ENCODE measurements at regions not wholly inside any gene's neighbourhood (a gene's known extent, or its start where the extent isn't known, plus 50 kb on each side); places are given as distances from the start of the nearest gene placed in this dataset.

DNA sequence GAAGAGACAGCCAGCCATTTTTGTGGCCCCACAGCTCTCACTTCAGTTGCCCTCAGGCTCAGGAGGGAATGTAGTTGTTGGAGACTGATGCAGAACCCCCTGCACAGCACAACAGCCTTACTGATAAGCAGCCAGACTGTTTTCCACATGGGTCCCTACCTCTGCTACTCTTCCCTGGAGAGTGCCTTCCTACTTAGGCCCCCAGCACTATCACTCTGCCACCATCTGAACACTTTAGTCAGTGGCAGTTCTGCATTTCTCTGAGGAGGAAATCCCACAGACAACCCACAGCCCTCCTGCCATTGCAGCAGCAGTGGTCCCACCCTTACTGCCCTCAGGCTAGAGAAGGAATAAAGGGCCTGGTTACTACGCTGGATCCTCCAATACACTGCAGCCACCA lies 61.8 kb upstream of the PTPRD start:
- no peak for DNase-seq

GRCh38 chr9:10678010-10678409 lies 65.2 kb upstream of the PTPRD start:
- DNase-seq = no peak

- no peak for DNase-seq
Measured at GRCh38 chr9:10678790-10679189, 66.0 kb upstream of the PTPRD start.

- DNase-seq = no peak
Measured at GRCh38 chr9:10686943-10687342, 74.1 kb upstream of the PTPRD start.

- no peak for DNase-seq
Measured at GRCh38 chr9:10690546-10690945, 77.7 kb upstream of the PTPRD start.

GRCh38 chr9:10697044-10697443 lies 84.2 kb upstream of the PTPRD start:
- DNase-seq = no peak

- no peak for DNase-seq
Measured at GRCh38 chr9:10700291-10700690, 87.5 kb upstream of the PTPRD start.

DNA sequence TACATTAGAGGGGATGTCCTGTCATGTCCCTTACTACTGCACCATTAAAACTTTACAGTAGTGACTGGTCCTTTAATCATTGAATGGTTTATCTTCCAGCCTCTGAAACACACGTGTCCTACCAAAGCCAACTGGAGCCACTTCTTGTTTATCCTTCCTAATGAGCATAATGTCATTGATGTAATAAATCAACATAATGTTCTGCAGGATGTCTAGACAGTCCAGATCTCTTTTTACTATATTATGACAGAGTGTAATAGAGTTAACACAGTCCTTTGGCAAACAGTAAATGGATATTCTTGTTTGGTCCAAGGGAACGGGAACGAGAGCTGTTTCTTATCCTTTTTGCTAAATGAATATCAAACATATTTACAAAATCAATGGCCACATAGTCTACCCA lies 88.1 kb upstream of the PTPRD start:
- DNase-seq = no peak

DNA sequence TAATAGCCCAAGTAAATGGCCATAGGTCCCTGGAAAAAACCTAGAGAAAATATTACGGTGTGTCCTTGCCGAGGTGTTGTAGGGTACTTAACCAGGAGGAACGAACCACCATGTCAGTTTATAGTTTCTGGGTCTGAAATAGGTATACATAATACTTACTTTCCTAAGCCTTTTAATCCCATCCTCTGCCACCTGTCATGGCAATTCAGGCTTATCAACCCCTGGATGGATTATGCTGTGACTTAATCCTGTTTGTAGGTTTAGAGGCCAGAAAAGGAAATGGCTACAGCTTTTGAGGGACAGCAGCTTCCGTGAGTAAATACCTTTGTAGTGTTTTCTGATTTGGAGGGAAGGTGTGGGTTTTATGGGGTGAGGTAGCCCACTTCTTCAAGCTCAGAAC lies 89.1 kb upstream of the PTPRD start:
- no peak for DNase-seq

DNA sequence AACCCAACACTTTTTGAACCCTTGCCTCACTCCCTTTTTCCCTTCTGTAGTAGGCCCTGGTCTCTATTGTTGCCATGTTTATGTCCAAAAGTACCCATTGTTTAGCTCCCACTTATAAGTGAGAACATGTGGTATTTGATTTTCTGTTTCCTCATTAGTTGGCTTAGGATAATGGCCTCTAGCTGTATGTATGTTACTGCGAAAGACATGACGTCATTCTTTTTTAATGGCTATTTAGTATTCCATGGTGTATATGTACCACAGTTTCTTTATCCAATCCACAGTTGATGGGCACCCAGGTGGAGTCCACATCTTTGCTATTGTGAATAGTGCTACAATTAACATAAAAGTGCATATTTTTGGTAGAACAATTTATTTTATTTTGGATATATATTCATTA lies 90.3 kb upstream of the PTPRD start:
- no peak for DNase-seq

DNA sequence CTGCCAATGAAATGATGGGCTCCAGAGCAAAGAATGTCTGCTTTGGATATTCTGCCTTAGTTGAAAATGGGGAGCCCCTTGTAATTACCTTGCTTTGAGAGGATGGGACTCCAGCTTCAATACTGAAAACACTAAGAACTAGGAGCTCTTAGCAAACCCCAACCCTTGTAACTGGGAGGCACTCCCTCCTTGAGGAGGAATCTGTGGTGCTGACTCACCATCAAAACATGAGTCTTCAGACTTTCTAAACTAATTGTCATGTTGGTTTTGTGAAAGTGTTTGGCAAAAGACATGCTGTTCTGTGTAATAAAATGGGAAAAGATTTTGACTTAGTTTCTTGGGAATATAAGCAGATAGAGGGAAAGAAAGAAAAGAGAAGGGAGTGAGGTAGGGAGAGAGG lies 91.9 kb upstream of the PTPRD start:
- no peak for DNase-seq

DNA sequence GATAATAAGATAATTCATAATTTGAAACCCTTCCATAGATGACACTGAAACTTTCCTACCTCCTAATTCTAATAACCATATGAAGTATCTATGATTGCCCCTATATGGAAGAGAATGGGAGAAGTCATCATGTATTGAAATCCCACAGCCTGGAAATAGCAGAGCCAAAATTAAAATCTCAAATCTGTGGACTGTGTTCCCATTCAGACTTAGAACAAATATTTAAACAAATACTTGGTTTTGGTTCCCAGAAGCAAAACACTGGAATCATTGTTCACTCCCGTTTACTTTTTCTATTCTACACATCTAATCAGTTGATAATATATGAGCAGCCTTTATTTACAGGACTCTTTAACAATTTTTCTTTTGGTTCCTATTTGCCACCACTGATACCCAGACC lies 92.6 kb upstream of the PTPRD start:
- no peak for DNase-seq

- DNase-seq = no peak
Measured at GRCh38 chr9:10706788-10707187, 94.0 kb upstream of the PTPRD start.

GRCh38 chr9:10721301-10721700 lies 108.5 kb upstream of the PTPRD start:
- no peak for DNase-seq

GRCh38 chr9:10729213-10729612 lies 116.4 kb upstream of the PTPRD start:
- no peak for DNase-seq

DNA sequence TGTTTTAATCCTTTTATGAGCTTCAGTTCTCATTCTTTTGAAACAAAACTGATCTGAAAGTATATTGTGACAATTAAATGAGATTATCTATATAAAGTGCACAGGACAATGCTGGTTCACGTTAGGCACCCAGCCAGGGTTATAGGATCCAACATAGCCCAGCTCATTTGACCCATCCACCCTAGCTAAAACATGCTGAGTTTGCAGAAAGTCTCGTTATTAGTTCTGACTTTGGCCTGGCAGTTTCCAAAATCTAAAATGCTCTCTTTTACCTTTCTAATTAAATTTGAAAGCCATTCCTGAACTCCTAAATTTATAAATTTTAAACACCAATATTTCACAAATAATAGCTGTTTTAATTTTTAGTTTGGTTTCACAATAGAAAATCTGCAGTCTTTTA lies 131.9 kb upstream of the PTPRD start:
- DNase-seq = no peak

- DNase-seq = no peak
Measured at GRCh38 chr9:10753474-10753873, 140.7 kb upstream of the PTPRD start.

GRCh38 chr9:10764481-10764880 lies 151.7 kb upstream of the PTPRD start:
- DNase-seq = no peak

DNA sequence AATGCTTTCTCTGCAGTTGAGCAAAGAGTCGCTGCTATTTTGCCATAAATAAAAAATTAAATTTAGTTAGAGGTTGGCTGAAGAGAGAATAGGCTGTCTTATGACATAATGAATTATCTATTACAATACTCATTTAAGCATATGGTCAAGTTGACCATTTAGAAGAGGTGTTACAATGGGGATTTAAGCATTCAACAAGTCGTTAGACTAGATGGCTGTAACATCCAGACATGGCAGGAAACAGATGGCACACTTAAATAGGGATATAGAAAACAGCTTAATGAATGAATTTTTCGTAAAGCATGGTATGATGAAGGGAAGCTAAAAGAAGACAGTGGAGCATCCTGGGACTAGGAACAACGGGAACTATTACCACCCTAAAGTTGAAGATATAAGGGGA lies 160.3 kb upstream of the PTPRD start:
- DNase-seq = no peak

- no peak for DNase-seq
Measured at GRCh38 chr9:10774051-10774450, 161.2 kb upstream of the PTPRD start.

DNA sequence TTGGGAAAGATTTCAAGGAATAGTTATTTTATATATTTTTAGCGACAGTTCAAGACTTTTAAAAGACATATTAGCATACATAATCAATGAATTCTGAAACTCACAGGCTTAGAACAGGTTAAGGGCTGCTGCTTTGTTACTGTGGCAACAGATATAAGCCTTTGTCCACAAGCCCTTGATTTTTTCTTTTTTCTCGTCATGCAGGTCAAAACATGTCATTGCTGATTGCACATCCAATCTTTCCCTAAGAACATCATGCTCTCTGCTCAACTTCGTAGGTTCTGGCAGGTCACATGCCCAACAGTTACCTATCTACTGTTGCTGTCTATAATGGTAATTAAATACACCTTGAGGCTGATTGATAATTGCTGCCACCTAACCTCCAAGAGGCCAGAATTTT lies 172.5 kb upstream of the PTPRD start:
- no peak for DNase-seq

DNA sequence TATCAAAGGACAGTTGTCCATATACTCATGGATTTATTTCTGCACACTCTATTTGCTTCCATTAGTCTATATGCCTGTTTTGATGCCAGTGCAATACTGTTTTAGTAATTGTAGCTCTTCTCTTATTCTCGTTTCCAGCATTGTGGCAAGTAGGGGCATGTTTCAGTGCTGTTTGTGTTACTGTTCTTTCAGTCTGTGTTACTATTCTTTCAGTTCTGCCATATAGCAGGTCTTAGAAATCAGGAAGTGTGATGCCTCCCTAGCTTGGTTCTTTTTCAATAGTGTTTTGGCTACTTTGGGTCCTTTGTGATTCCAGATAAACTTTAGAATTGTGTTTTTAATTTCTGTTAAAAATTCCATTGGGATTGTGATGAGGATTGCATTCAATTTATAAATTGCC lies 180.5 kb upstream of the PTPRD start:
- no peak for DNase-seq

DNA sequence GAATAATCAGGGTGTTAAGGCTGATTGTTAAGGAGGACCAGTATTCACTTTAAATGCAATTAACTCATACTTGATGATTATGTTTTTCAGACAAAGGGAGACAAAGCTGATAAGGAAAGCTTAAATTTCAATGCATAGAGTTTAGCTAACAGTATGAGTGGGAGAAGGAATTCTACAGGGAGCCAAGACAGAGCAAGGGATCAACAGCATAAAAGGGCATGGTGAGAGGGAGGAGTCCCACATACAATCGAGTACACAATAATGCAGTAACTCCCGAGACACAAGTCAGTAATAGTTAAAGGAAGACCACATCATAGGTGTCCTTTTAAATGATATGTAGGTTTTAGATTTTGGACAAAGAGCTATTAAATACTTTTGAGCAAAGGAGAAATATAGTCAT lies 191.7 kb upstream of the PTPRD start:
- no peak for DNase-seq

DNA sequence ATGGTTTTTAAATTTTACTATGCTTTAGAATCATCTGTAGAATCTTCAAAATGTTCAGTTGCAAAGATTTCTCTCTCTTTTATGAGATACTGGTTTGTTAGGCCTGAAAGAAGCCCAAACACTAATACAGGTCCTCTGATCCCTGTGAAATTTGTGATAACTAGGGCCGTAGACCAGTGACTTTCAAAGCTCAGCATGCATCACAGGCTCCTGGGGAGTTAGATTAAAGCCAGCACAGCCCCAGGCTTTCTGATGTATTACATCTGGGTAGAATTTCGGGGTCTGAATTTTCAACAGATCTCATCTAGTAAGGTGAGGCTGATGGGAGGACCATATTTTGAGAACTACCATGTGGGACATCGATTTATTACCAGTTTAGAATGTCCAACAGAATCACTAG lies 194.1 kb upstream of the PTPRD start:
- DNase-seq = no peak

- no peak for DNase-seq
Measured at GRCh38 chr9:10818206-10818605, 205.4 kb upstream of the PTPRD start.
